HG02938 (cell line): ENCODE measurements at regions not wholly inside any gene's neighbourhood (a gene's known extent, or its start where the extent isn't known, plus 50 kb on each side); places are given as distances from the start of the nearest gene placed in this dataset.

ENCODE experiments used
- ATAC-seq: cut with Tn5 transposase; IDR thresholded peaks from one replicate; pipeline ENCODE4 v1.9.1; 2021; ENCODE audit warnings: mild to moderate bottlenecking, moderate library complexity; ENCODE audit not compliant: unreplicated experiment

DNA sequence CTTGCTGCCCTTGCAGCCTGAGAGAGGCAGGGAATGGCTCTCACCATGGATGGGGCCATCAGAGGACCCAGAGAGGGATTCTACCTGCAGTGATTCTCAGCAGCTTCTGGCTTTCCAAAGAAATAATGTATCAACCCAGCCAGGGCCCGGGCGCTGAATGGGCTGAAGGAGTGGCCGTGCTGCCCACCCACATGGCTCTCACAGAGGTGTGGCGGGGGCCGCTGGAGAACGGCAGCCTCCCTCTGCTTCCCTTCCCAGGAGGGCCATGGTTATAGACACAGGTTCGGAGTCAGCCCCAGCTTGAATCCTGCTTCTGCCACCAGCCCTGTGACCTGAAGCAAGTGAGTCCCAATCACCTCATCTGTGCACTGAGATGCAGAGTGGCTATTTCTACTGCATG is 82.7 kb downstream of the THAP12 start:
- no peak for ATAC-seq

DNA sequence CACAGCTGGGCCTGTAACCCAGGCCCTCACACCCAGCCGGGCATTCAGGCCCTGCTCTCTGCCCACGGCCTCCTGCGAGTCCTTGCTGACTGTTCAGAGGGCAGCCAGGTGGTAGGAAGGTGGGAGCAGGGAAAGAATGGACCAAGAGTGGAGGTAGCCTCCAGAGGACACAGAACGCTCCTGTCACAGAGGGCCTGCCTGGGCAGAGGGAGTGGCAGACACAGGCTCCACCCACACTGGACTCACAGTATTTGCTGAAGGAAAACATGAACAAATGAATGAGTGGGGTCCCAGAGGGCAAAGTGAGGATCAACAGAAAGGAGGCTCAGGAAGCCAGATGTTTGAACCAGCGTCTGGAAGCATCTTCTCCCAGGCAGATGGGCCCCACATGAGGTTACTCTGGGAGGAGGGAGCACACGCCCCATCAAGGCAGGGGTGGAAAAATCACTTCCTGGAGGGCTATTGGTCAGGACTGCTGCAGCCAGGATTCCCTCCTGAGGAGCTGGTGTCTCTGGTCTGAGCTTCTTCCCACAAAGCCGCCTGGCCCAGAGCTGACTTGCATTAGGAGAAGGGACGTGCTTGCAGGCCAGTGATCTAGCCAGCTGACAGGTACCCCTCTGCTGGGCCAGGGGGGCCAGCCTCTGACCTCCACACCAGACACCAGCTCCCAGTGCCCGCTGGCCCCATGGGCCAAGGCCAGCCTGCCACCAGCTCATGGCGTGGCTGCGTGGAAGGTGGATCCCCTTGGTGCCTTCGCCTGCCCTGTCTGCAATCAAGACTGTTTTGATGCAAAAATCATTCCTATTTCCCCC is 84.0 kb downstream of the THAP12 start:
- no peak for ATAC-seq

DNA sequence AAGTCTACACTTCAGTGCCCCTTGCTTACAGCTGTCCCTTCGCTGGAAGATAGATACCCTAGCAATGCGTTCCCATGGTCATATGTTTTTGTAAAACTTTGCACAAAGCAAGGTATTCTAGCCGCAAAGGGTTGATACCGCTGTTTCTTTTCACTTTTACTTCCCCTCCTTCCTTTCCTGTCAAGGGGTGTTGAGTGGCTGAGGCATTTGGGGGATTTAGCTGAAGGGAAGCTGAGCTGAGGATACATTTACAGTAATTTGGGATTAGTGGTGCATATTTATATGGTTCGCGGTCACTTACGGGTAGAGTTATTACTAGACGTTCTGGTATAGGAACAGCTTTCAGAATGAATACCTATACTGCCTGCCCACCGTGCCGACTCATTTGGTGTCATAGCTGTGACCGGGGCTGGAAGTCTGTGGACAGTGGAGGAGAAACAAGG is 86.9 kb upstream of the WNT11 start:
- ATAC-seq, result peak; percentile 65

DNA sequence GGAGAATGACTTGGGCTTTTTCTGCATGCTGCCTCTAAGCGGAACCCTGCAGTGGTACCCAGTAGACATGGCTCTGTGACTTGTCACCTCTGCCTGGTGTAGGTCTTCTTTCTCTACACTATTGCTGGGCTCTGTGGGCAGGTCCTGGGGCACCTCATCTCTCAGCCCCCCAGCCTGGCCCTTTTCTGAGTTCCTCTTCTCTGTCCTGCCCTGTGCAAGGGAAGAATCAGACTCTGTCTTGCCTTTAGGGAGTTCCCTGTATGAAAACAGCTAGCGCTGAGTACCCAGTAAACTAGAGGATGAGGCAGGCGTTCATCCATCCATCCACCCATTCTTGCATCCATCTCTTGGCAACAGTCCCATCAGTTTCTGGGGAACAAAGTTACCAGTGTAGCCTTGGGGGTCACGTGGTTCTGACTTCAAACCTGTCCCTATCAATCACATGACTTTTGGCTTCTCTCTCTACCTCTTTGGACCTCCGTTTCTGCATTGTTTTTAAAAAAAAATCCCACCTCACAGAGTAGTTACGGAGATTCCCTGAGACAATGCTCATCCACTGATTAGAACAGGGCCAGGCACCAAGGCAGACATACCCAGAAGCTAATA is 86.4 kb upstream of the WNT11 start:
- no peak for ATAC-seq

DNA sequence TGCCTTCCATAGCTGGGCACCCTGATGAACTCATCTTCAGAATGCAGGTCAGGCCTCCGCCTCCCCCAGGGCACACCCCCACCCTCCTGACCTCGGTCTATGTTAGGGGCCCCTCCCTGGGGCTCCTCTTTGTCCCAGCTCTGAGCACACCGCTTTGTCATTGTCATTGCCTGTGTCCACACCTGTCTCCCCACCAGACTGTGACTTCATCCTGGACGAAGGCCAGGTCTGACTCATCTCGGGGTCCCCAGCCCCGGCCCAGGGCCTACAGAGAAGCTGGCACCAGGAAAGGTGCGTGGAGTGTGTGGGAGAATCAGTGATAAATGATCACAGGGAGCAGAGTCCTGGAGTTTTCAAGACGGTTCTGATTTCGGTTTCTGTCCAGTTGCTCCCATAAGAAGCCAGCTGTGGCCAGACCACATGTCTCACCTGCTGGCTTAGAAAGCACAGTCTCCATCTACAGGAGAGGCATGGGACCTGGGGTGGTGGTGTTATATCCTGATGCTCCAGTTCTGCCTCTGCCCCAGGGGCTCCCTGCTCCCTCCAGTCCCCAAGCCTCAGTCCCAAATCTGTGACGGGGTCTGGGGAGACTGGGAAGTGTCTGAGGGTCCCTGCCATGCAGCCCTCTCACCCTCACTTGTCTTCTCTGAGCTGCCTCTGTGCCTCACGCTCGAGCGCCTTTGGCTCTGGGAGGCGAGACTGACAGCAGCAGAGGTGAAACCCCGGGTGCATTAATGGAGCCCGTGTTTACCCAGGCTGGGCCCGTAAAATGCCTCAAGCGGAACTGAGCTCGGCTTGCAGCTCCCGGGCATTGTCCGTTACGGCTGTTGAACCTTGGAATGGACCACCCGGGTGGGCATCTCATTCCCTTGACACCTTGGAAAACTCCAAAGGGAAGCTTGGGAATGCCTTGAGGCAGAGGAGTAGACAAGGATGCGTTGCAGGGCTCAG is 85.5 kb upstream of the WNT11 start:
- ATAC-seq, result no peak

DNA sequence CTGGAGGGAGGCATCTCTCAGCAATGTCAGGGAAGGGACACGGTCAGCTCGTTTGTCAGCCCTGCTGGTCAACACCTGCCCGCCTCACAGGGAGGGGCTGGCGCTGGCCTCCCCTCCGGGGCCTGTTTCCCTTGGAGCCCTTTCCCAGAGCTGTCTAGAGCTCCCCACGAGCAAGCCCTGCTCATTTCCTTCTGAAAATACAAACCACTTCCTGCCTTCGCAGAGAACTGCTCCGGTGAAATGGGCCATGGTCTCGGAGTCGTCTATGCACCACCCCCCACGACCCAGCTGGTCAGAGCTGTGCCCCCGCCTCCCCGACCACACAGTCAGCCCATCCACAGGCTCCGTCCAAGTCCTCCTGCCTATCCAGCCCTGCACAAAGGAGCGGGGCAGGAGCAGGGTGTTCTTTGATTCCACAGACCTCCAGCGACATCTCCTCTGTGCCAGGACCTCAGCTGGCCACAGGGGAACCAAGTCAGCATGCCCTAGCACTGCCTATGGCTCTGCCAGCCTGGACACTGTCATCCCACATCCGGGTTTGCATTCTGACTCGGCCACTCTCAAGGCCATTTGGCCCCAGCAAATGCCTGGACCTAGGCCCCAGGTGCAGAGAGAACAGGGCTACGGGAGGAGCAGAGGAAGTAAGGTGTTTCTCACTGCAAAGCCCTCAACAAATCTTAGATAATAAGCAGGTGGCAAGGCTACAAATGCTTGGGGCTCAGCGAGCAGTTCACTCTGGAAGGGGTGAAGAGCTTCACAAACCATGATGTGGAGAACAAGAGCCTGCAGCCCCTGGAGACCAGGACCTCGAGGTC is 82.1 kb upstream of the WNT11 start:
- ATAC-seq, result no peak

DNA sequence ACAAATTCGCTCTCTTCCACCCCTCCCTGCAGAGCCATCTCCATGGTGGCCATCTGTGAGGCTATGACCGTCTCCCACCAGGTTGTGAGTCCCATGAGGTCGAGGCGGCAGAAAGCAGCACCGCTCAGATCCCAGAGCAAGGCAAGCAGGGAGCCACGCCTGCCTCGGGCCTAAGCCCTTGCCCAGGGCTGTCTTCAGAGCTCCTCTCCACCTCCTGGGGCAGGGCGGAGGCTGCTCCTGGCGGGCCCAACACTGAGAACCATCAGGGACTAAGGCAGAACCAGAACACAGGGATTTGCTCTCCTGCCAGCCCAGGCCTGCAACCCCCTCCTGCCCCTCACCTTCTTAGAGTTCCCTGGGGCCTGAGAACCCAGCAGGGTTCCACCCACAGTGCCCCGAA is 80.9 kb upstream of the WNT11 start:
- no peak for ATAC-seq

DNA sequence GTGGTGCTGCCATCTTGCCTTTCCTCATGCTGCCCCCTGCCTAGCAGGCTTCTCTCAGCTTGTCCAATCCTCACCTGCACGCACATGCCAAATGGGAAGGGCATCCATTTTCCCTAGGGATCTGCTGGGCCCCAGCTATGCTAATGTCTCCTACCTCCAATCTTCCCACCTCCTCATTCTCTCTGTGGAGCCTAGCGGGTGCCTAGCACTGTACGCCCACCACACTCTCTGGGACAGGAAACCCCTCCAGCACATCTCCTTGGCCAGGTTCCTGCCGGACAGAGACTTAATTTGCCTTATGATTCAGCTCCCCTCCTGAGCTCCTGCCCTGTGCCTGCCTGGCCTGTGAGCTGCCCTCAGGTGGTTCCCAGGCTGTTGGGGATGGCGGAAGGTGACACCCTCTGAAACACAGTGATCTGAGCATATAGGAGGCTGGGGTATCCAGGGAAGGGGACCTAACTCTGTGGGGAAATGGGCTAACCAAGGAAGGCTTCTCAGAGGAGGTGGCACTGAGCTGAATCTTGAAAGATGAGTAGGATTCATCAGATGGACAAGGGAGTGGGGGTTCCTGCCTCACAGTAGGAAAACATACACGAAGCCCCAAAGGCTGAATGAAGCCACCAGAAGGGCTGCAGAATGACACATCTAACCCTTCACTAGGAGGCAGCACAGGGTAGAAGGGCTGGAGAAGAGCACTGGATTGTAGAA is 79.2 kb upstream of the WNT11 start:
- no peak for ATAC-seq

DNA sequence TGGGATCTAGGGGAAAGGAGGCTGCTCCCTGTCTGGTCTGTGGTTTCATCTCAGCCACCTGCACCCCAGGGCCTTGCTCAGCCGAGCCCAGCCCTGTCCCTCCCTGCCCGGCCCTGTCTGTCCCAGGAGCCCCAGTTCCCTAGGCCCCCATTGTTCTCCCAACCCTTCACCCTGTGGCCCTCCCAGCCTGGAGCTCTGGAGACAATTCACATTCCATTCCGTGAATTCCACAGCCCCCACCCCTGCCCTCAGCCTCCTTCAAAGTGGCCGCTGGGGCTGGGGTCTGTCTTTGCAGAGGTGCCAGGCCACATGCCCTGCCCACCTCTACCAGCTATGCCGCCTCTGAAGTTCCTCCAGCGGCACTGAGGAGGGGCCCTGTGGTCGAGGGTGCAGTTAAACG is 77.9 kb upstream of the WNT11 start:
- ATAC-seq, result no peak

DNA sequence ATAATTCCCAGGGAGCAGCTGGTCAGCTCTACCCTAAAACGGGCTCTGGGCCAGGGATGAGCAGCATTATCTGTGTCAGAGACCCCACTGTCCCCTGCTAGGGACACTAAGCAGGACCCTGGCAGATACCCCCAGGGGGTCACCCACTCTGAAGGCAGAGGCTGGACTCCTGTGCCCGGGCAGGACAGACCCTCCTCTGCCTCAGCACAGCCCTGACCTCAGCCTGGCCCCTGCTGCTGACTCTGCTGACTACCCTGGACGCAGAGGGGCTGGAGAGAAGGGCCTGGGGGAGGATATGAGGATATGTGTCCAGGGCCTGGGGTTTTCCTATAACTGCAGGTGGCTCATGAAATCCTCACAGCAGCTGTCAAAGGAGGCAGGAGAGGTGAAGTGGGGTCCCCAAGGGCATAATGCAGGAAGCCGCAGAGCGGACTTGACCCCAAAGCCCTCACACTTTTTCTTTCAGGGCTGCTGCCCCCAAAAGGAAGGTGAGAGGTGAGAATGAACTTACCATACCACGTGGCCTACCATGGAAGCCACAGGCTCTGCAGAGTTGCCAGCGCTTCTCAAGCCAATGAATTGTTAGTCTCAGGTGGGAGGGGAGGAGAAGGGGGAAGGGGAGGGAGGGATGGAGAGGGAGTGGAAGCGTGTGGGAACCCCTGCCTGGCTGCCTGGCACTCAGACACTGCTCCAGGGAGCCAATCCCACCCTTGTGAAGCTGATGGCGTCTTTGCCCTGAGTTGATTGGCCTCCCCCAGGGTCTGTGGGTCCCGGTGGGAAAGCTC is 76.7 kb upstream of the WNT11 start:
- no peak for ATAC-seq

DNA sequence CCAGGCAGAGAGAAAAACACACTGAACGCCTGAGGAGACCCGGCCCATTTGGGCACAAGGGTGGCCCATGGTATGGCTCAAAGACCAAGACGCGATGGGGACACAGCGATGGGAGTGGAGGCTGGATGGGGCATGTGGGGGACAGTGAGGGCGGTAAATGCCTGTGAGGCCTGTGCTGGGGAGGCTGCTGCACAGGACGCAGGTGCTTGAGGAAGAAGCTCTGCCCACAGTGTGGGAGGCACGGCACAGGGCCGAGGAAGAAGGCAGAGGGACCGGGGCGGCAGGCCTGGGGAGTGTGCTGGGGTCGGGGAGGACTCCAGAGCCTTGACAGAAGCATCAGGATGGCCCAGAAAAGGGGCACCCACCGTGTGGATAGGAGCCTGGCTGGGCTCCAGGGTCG is 75.9 kb upstream of the WNT11 start:
- ATAC-seq, result no peak

DNA sequence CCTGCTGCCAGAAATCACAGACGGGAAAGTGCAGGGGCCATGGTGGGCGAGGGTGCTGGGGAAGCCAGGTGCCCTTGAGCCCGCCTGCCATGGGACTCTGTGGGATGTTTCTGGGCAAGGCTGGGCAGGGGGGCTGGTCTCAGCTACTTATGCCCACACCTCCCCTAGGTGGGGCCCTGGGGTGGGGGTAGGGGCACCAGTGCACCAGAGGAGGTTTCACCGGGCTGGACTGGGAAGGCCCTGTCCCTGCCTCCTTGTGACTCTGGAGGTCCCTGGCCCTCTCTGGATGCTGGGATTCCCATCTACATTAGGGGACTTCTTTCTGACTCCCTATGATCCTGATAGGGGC is 75.2 kb upstream of the WNT11 start:
- no peak for ATAC-seq

DNA sequence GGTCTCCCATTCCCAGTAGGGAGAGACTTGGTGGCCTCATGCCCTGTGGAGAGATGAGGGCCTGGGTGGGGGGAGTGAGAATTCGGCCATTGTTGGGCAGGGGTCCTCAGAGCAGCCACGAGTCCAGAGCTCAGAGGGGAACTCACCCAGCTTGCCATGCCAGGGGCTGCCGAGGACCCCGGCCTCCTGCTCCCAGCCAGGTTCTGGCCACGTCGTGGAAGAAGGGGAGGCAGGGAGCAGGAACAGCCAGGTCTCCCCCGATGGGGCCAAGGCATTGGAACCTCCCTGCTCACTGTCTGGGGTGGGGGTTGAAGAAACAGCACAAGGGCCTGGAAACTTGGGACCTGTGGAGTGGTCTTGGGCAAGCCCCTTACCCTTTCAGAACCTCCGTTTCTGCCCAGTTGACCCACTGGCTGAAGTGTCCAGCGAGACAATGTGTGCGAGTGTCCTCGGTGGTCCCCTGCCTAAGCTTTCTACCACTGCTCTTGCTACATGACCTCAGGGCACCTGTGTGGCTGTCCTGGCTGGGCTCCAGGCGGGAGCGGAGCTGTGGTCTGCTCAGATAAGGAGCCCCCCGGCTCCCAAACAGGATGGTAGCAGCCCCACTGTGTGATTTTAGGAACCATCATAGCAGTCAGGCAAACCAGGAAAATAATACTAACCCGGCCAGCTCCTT is 74.7 kb upstream of the WNT11 start:
- ATAC-seq, result no peak

DNA sequence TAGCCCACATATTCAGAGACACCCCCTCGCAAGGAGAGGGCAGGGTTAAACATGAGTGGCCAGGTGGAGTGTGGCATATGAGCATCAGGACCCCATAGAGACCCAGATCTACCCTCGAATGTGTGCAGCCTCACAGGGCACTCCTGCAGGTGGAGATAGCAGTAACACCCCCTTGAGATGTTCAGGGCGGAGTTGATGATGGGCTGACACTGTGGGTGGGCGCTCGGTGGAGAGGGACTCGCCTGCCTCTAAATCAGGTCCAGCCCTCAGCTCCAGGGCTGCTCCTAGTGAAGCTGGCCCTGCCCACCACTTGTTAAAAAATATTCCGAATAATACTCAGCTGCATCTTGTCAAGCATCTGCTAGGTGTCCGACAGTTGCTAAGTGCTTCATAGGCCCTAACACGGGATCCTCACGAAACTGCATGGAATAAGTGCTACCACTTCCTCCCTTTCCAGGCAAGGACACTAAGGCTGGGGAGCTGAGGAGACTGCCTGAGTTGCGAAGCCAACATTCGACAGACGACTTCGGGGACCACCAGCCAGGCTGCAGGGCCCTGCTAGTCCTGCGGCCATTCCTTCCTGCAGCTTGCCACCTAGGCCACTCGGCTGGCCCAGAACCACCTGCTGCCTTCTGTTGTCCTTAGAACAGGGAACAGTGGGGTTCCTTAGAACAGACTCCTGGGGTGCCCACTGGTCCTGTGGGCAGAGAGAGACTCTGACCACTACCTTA is 74.0 kb upstream of the WNT11 start:
- no peak for ATAC-seq

DNA sequence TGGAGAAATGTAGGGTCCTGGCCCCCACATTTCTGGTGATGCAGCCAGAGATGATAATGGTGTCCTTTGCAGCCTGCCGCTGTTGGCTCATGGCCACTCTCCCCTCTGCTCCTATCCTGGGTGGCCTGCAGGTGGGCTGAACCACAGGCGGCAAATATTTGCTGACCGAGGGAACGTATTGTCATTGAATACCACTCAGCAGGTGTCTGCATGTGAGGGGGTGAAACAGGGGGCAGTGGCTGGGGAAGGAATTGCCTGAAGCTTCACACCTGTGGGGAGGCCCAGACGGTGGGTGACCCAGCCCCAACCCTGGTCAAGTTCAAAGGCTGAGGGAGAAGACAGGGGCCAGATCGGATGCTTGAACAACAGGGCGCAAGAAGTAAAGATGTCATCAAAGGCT is 73.3 kb upstream of the WNT11 start:
- no peak for ATAC-seq

DNA sequence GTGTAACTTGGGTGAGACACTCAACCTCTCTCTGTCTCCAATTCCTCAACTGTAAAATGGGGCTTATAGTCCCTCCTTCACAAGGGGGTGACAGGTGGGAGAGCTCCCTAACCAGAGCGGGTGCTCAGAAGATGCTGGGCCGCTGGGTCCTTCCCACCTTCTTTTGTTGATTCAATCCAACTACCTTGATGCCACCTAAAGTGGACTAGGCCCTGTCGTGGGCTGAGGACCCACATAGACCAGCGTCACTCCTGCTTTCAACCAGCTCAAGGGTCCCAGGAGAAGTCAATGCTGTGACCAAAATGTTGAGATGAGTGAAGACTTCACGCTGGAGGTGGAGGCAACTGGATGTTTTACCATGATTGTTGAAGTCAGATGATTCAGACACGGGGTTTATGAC is 72.7 kb upstream of the WNT11 start:
- ATAC-seq, result no peak

DNA sequence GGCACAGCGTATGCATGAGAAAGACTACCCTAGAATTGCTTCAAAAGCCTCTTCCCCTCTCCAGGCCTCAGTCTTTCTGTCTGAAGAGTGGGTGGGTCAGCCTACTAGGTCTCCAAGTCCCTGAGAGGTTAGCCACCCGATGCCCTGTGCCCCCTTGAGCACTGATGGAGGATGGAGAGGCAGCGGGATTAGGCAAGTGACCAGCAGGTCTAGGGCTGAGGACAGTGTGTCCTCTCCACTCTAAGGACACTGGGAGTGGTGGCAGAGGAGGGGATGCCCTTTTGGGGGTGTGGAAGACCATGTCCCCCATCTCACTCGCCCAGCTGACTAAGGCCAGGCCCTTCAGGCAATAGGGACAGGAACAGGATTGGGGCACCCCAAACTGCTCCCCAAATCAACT is 72.2 kb upstream of the WNT11 start:
- ATAC-seq, result no peak
